ENCODE measurements at regions not wholly inside any gene's neighbourhood (a gene's known extent, or its start where the extent isn't known, plus 50 kb on each side); places are given as distances from the start of the nearest gene placed in this dataset.

GRCh38 chr4:97142410-97142809 lies 1000.9 kb downstream of the STPG2 start:
- Histone ChIP-seq H3K9ac (ENCODE audit: low read length) (no peak overlapping the region), H3K36me3 (replicated peaks in 1 of 2; ENCODE audit: control extremely low read depth in 1 of 2, control insufficient read depth in 1 of 2, extremely low read depth in 1 of 2, insufficient read depth in 2 of 2, low read length in 1 of 2) (no peaks in the 10 kb centered on the region), H3K4me1 (ENCODE audit: control insufficient read depth in 2 of 2, insufficient read depth in 2 of 2, low read length in 2 of 2) (no peaks in the 10 kb centered on the region), H3K4me2 (replicated peaks; ENCODE audit: low read depth, low read length, poor library complexity, severe bottlenecking) (no peak overlapping the region), H3K4me3 (ENCODE audit: control extremely low read depth in 1 of 5, extremely low read depth in 1 of 5, insufficient read depth in 1 of 5, low read depth in 2 of 5, low read length in 4 of 5) (no peak overlapping the region), H3K27ac (ENCODE audit: low read length in 2 of 2) (no peak overlapping the region), H3K79me2 (ENCODE audit: control insufficient read depth, insufficient read depth, low read length) (no peaks in the 10 kb centered on the region), H3K9me3 (ENCODE audit: control extremely low read depth in 1 of 3, control insufficient read depth in 2 of 3, insufficient read depth in 1 of 3, low read length in 2 of 3) (peaks cover 0 to 5% (median 0%) of the 10 kb centered on the region in 3 donors), H2AFZ (ENCODE audit: insufficient read depth, low read depth, low read length, poor library complexity, severe bottlenecking) (no peak overlapping the region), H4K20me1 (ENCODE audit: control insufficient read depth, insufficient read depth, low read length, poor library complexity, severe bottlenecking) (no peaks in the 10 kb centered on the region), H3K27me3 (replicated peaks in 1 of 4; ENCODE audit: control extremely low read depth in 1 of 4, control insufficient read depth in 3 of 4, insufficient read depth in 4 of 4, low read length in 3 of 4) (no peaks in the 10 kb centered on the region)
- WGBS (ENCODE audit: insufficient coverage): no CpG with 5 or more reads among the region's 2 CpGs
- H3K4me3 Mint-ChIP-seq: no peak overlapping the region
- peaks cover 15% of the 10 kb centered on the region for H3K9me3 Mint-ChIP-seq (ENCODE audit: insufficient read depth)
- ATAC-seq (ENCODE audit: low read depth) (no peak), DNase-seq (no peak)
- intact Hi-C loops (cut with micrococcal nuclease): no loop called here
- ChIA-PET CTCF (no interaction called here), POLR2A (no interaction called here)
- no peaks in the 10 kb centered on the region for H3K27me3 Mint-ChIP-seq
- TF ChIP-seq EZH2 (IDR thresholded peaks at IDR 0.05; ENCODE audit: borderline replicate concordance, insufficient read depth, low read depth, low read length, poor library complexity, severe bottlenecking) (no peak), CTCF (IDR thresholded peaks at IDR 0.05) (no peak)
- no peak overlapping the region for H3K27ac Mint-ChIP-seq
- no peaks in the 10 kb centered on the region for H3K4me1 Mint-ChIP-seq

DNA sequence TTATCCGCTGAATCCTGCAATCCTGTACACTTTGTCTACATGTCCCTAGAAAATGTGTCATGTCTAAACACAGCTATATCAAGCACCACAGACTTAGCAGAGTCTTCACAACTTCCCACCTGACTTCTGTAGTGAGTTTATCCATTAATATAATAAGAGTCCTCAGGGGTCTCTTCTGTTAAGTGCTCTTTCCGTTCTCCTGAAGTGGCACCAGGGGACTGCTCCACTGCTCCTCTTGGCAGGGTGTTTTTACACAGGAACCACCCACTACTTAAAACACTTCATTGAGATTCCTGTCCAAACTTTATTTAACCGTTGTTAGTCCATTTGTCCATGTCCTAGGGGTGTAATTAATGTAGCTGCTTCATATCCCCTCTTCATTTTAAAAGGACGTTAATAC lies 1000.4 kb downstream of the STPG2 start:
- Histone ChIP-seq H3K79me2 (ENCODE audit: control insufficient read depth, insufficient read depth, low read length) (no peaks in the 10 kb centered on the region), H3K9ac (ENCODE audit: low read length) (no peak overlapping the region), H2AFZ (ENCODE audit: insufficient read depth, low read depth, low read length, poor library complexity, severe bottlenecking) (no peak overlapping the region), H3K4me3 (ENCODE audit: control extremely low read depth in 1 of 5, extremely low read depth in 1 of 5, insufficient read depth in 1 of 5, low read depth in 2 of 5, low read length in 4 of 5) (no peak overlapping the region), H3K36me3 (replicated peaks in 1 of 2; ENCODE audit: control extremely low read depth in 1 of 2, control insufficient read depth in 1 of 2, extremely low read depth in 1 of 2, insufficient read depth in 2 of 2, low read length in 1 of 2) (no peaks in the 10 kb centered on the region), H3K27me3 (replicated peaks in 1 of 4; ENCODE audit: control extremely low read depth in 1 of 4, control insufficient read depth in 3 of 4, insufficient read depth in 4 of 4, low read length in 3 of 4) (no peaks in the 10 kb centered on the region), H3K4me1 (ENCODE audit: control insufficient read depth in 2 of 2, insufficient read depth in 2 of 2, low read length in 2 of 2) (no peaks in the 10 kb centered on the region), H3K27ac (ENCODE audit: low read length in 2 of 2) (no peak overlapping the region), H3K9me3 (ENCODE audit: control extremely low read depth in 1 of 3, control insufficient read depth in 2 of 3, insufficient read depth in 1 of 3, low read length in 2 of 3) (peaks cover 0 to 3% (median 0%) of the 10 kb centered on the region in 3 donors), H3K4me2 (replicated peaks; ENCODE audit: low read depth, low read length, poor library complexity, severe bottlenecking) (no peak overlapping the region), H4K20me1 (ENCODE audit: control insufficient read depth, insufficient read depth, low read length, poor library complexity, severe bottlenecking) (no peaks in the 10 kb centered on the region)
- ATAC-seq (ENCODE audit: low read depth) (no peak), DNase-seq (no peak)
- ChIA-PET POLR2A (no interaction called here), CTCF (no interaction called here)
- no peak overlapping the region for H3K4me3 Mint-ChIP-seq
- intact Hi-C loops (cut with micrococcal nuclease): no loop called here
- H3K4me1 Mint-ChIP-seq: no peaks in the 10 kb centered on the region
- no peak for TF ChIP-seq EZH2 (IDR thresholded peaks at IDR 0.05; ENCODE audit: borderline replicate concordance, insufficient read depth, low read depth, low read length, poor library complexity, severe bottlenecking)
- TF ChIP-seq CTCF (IDR thresholded peaks at IDR 0.05): no peak
- H3K27me3 Mint-ChIP-seq: no peaks in the 10 kb centered on the region
- H3K9me3 Mint-ChIP-seq (ENCODE audit: insufficient read depth): peaks cover 14% of the 10 kb centered on the region
- WGBS (ENCODE audit: insufficient coverage): 100% methylated on average over 1 of the region's 4 CpGs
- no peak overlapping the region for H3K27ac Mint-ChIP-seq
